Activated B cell treated with CpG ODN at 0.5 μM for 24 hours (primary cell): ENCODE measurements at regions not wholly inside any gene's neighbourhood (a gene's known extent, or its start where the extent isn't known, plus 50 kb on each side); places are given as distances from the start of the nearest gene placed in this dataset.

Experiments
- ATAC-seq: fragments of 200-7000 bp; cut with Tn5 transposase; one replicate; pipeline ENCODE4 v1.10.0; 2021; ENCODE audit warnings: low read depth, mild to moderate bottlenecking, moderate library complexity
- CTCF ChIA-PET: fragments of 350-600 bp; sonication (Branson Sonifier 250); formaldehyde crosslinking; loops from one replicate; lab custom pipeline; 2021; ENCODE audit warnings: antibody characterized with exemption; lab: Charles Lee
- POLR2A ChIA-PET: fragments of 350-600 bp; sonication (Branson Sonifier 250); formaldehyde crosslinking; loops from one replicate; lab custom pipeline; 2021; ENCODE audit warnings: antibody characterized with exemption; lab: Charles Lee
- DNase-seq: peaks from one replicate; pipeline ENCODE4 v3.0.0; 2022
- H3K27ac Mint-ChIP-seq: one replicate; pipeline ENCODE4 v1.8.0; 2020; ENCODE audit warnings: mixed read lengths
- H3K27me3 Mint-ChIP-seq: one replicate; pipeline ENCODE4 v1.8.0; 2021; ENCODE audit warnings: mixed read lengths
- H3K36me3 Mint-ChIP-seq: one replicate; pipeline ENCODE4 v1.8.0; 2021; ENCODE audit warnings: low read depth, mixed read lengths
- H3K4me1 Mint-ChIP-seq: one replicate; pipeline ENCODE4 v1.8.0; 2021; ENCODE audit warnings: mixed read lengths
- H3K4me3 Mint-ChIP-seq: one replicate; pipeline ENCODE4 v1.8.0; 2020; ENCODE audit warnings: mild to moderate bottlenecking, mixed read lengths
- H3K9me3 Mint-ChIP-seq: one replicate; pipeline ENCODE4 v1.8.0; 2020; ENCODE audit warnings: mixed read lengths
- intact Hi-C: fragments of 100-400 bp; cut with micrococcal nuclease; formaldehyde crosslinking; loops from one replicate; pipeline ENCODE4 v1.15.1; 2024
- TF ChIP-seq, protein P1 (sequence below): fragments of 200-600 bp; IDR thresholded peaks from one replicate; pipeline ENCODE4 v1.8.0; 2022; ENCODE audit warnings: antibody characterized with exemption, mild to moderate bottlenecking

DNA sequence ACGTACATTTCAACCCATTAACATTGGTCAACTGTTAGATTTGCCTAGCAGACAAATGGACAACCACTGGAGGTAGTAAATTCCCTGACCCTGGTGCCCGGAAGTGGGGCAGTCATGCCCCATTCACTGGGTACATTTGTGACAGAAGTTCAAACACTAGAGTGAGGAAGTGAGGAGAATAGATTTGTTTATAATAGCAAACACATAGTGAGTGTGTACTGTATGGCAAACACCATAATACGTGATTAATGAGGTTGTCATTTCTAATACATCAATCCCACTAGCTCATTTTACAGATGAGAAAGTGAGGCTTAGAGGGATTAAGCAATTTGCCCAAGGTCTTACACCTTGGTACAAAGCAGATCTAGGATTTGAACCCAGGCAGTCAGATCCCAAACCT, 181.9 kb upstream of the MKLN1 start:
- POLR2A ChIA-PET = no interaction called here
- H3K4me3 Mint-ChIP-seq = no peak overlapping the region
- ATAC-seq (no peak), DNase-seq (no peak)
- H3K36me3 Mint-ChIP-seq = no peaks in the 10 kb centered on the region
- H3K27me3 Mint-ChIP-seq = no peaks in the 10 kb centered on the region
- intact Hi-C loops = no loop called here
- H3K4me1 Mint-ChIP-seq = no peaks in the 10 kb centered on the region
- H3K9me3 Mint-ChIP-seq = no peaks in the 10 kb centered on the region
- no peak overlapping the region for H3K27ac Mint-ChIP-seq
- TF ChIP-seq, protein P1, sequence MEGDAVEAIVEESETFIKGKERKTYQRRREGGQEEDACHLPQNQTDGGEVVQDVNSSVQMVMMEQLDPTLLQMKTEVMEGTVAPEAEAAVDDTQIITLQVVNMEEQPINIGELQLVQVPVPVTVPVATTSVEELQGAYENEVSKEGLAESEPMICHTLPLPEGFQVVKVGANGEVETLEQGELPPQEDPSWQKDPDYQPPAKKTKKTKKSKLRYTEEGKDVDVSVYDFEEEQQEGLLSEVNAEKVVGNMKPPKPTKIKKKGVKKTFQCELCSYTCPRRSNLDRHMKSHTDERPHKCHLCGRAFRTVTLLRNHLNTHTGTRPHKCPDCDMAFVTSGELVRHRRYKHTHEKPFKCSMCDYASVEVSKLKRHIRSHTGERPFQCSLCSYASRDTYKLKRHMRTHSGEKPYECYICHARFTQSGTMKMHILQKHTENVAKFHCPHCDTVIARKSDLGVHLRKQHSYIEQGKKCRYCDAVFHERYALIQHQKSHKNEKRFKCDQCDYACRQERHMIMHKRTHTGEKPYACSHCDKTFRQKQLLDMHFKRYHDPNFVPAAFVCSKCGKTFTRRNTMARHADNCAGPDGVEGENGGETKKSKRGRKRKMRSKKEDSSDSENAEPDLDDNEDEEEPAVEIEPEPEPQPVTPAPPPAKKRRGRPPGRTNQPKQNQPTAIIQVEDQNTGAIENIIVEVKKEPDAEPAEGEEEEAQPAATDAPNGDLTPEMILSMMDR = no peak
- CTCF ChIA-PET = no interaction called here

DNA sequence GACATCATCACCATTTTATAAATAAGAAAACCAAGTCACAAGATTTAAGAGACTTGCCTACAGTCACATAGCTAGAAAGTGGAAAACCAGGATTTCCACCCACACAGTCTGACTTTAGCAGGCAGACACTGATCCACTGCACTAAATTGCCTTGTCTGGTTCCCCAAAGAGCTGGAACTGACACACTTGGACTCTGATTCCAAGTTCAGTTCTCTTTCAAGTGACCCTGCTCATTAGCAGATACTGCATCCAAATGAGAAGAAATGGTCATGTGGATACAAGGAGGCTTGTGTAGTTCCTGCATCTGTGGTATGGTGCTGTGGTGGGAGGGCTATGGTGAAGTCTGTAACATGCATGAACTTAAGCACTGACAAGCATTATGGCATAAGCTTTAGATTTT, 180.1 kb upstream of the MKLN1 start:
- no peak overlapping the region for H3K27ac Mint-ChIP-seq
- TF ChIP-seq, protein P1 = no peak
- ATAC-seq (no peak), DNase-seq (no peak)
- CTCF ChIA-PET = no interaction called here
- POLR2A ChIA-PET = no interaction called here
- H3K4me1 Mint-ChIP-seq = no peaks in the 10 kb centered on the region
- H3K9me3 Mint-ChIP-seq = no peaks in the 10 kb centered on the region
- intact Hi-C loops = no loop called here
- H3K4me3 Mint-ChIP-seq = no peak overlapping the region
- H3K27me3 Mint-ChIP-seq = peaks cover 2% of the 10 kb centered on the region
- no peaks in the 10 kb centered on the region for H3K36me3 Mint-ChIP-seq

DNA sequence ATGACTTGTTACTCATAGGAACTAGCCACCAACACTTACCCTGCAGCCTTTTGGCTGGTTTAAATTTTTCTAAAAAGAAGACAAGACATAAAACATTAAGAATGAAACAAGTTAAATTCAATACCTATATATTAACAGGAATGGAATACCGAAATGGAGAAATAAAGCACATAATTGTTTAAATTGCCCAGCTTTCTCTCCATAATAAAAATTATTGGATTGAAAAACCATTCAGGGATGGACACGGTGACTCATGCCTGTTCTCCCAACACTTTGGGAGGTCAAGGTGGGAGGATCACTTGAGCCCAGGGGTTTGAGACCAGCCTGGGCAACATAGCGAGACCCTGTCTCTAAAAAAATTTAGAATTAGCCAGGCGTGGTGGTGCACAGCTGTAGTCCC, 179.4 kb upstream of the MKLN1 start:
- H3K27me3 Mint-ChIP-seq = peaks cover 2% of the 10 kb centered on the region

DNA sequence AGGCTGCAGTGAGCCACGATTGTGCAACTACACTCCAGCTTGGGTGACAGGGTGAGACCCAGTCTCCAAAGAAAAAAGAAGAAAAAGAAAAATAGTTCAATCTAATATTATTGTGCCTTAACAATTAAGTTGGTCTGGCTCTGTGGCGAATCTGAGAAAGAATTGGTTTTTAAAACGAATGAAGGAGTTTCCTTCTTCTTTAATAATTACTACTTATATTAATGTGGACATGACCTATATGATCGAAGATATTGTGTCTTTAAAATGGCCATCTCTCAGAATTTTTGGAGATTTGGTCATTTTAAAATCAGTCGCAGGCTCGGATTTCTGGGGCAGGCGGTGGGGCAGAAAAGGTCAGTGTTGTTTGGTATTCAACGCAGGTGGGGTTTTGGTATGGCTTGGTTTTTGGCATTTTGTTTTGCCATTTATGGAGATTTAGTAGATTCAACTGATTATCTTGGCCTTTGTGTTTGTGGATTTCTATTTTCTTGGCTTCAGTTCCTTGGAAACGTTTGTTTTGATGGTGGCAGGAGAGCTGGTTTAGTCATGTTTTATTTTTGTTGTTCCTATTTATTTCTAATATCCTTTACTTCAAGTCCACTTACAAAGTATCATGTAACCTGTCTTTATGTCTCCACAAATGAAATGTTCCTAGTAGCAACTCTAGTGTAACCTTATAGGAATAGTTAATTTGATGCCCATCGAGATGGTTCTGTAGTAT, 178.8 kb upstream of the MKLN1 start:
- Mint-ChIP-seq H3K9me3 (no peaks in the 10 kb centered on the region), H3K27ac (no peak overlapping the region), H3K27me3 (peaks cover 2% of the 10 kb centered on the region), H3K36me3 (no peaks in the 10 kb centered on the region), H3K4me1 (no peaks in the 10 kb centered on the region), H3K4me3 (no peak overlapping the region)
- TF ChIP-seq, protein P1 = no peak
- intact Hi-C loops = no loop called here
- DNase-seq (no peak), ATAC-seq (no peak)
- POLR2A ChIA-PET = no interaction called here
- CTCF ChIA-PET = no interaction called here

More for the DNA sequence above, 179.4 kb upstream of the MKLN1 start:
- Mint-ChIP-seq H3K36me3 (no peaks in the 10 kb centered on the region), H3K4me3 (no peak overlapping the region), H3K4me1 (no peaks in the 10 kb centered on the region), H3K9me3 (no peaks in the 10 kb centered on the region), H3K27ac (no peak overlapping the region)
- TF ChIP-seq, protein P1 = no peak
- intact Hi-C loops = no loop called here
- DNase-seq (no peak), ATAC-seq (no peak)
- POLR2A ChIA-PET = no interaction called here
- CTCF ChIA-PET = no interaction called here

DNA sequence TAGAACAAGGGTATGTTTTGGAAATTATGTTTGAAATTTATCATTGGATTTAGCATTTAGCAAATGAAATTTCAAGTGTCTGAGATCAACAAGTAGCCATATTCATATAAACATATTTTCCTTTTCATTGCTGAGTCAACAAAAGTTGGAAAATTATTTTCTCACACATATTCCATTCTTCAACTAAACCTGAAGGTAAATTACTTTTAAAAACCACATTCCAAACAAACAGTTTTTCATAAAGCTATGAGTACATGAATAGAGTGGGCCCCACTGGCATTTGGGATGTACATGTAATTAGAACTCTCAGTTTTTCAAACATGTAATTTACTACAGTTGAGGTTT, 178.3 kb upstream of the MKLN1 start:
- intact Hi-C loops = no loop called here
- DNase-seq (no peak), ATAC-seq (no peak)
- CTCF ChIA-PET = no interaction called here
- Mint-ChIP-seq H3K27ac (no peak overlapping the region), H3K4me1 (no peaks in the 10 kb centered on the region), H3K36me3 (no peaks in the 10 kb centered on the region), H3K9me3 (no peaks in the 10 kb centered on the region), H3K27me3 (peaks cover 2% of the 10 kb centered on the region), H3K4me3 (no peak overlapping the region)
- POLR2A ChIA-PET = no interaction called here
- TF ChIP-seq, protein P1 = no peak
